ENCODE measurements at regions not wholly inside any gene's neighbourhood (a gene's known extent, or its start where the extent isn't known, plus 50 kb on each side); places are given as distances from the start of the nearest gene placed in this dataset.

- TF ChIP-seq CTCF (conservative IDR thresholded peaks at IDR 0.05; ENCODE audit: low read depth, low read length): no peak
- TF ChIP-seq EZH2phosphoT487 (IDR thresholded peaks at IDR 0.05; ENCODE audit: borderline replicate concordance, low read length): no peak
- no peak for TF ChIP-seq EZH2 (IDR thresholded peaks at IDR 0.05; ENCODE audit: low read length, unreplicated experiment)
These were observed 965.9 kb upstream of the DIAPH2 start for GRCh38 chrX:95718746-95719145.
